Endothelial cell of umbilical vein (primary cell): ENCODE measurements at regions not wholly inside any gene's neighbourhood (a gene's known extent, or its start where the extent isn't known, plus 50 kb on each side); places are given as distances from the start of the nearest gene placed in this dataset.

Experiments
- BruUV-seq: library from RNA; stranded (reverse); fragments of 400-500 nt; replicated peaks from 2 replicates; lab custom pipeline; 2021; lab: Mats Ljungman, UMichigan
- CTCF ChIA-PET: fragments of 300-600, 350-600 bp; sonication (Branson Sonifier 250); formaldehyde crosslinking; loops from one replicate; lab custom pipeline; 2021; ENCODE audit warnings: antibody characterized with exemption, inconsistent platforms; lab: Charles Lee
- POLR2A ChIA-PET: fragments of 300-600, 350-600 bp; sonication (Branson Sonifier 250); formaldehyde crosslinking; loops from one replicate; lab custom pipeline; 2021; ENCODE audit warnings: antibody characterized with exemption, inconsistent platforms; lab: Charles Lee
- DNase-seq: peaks from one replicate; pipeline ENCODE4 v3.0.0-alpha.2; 2011; ENCODE audit warnings: low read depth, low spot score
- FAIRE-seq: peaks from 2 replicates; lab custom pipeline; 2011; peaks lifted over from hg19 to GRCh38; lab: Jason Lieb, UNC
- H2AFZ ChIP-seq: 2 replicates; pipeline ENCODE4 v1.6.0; 2012; ENCODE audit warnings: low read depth, low read length, control low read depth, inconsistent platforms
- H3K27ac ChIP-seq: 2 replicates; pipeline ENCODE4 v1.5.1; 2011; ENCODE audit warnings: low read depth, mild to moderate bottlenecking, control low read depth, low read length, moderate library complexity; ENCODE audit not compliant: insufficient read depth
- H3K27me3 ChIP-seq, 2 experiments: 2 replicates each; pipeline versions ENCODE4 v1.6.0 to v1.6.1; 2011; ENCODE audit warnings: low read length in 2 of 2, mixed read lengths in 1 of 2; ENCODE audit not compliant: control insufficient read depth in 2 of 2, insufficient read depth in 2 of 2
- H3K36me3 ChIP-seq, 2 experiments: 2 replicates in 1 of 2; 3 replicates in 1 of 2; pipeline ENCODE4 v1.5.1; 2011; ENCODE audit warnings: low read length in 2 of 2, mild to moderate bottlenecking in 1 of 2, moderate library complexity in 1 of 2; ENCODE audit not compliant: control insufficient read depth in 2 of 2, insufficient read depth in 2 of 2; ENCODE audit errors: extremely low read depth in 1 of 2
- H3K4me1 ChIP-seq: 3 replicates; pipeline ENCODE4 v1.5.1; 2011; ENCODE audit warnings: mild to moderate bottlenecking, low read length; ENCODE audit not compliant: control insufficient read depth, insufficient read depth; ENCODE audit errors: extremely low read depth
- H3K4me2 ChIP-seq: 2 replicates; pipeline ENCODE4 v1.6.1; 2011; ENCODE audit warnings: low read length, control low read depth, mixed read lengths; ENCODE audit not compliant: insufficient read depth
- H3K4me3 ChIP-seq, 3 experiments: fragments of 200-600 bp in 1 of 3; sonication (generic), shearing (Covaris generic) in 1 of 3; replicated peaks in 1 of 3; 2 replicates each; pipeline ENCODE4 v1.5.1; 2011 to 2016; ENCODE audit warnings: control low read depth in 3 of 3, low read length in 3 of 3, mild to moderate bottlenecking in 2 of 3, inconsistent platforms in 1 of 3, low read depth in 1 of 3, moderate library complexity in 1 of 3; ENCODE audit not compliant: insufficient read depth in 1 of 3
- H3K79me2 ChIP-seq: 2 replicates; pipeline ENCODE4 v1.6.0; 2012; ENCODE audit warnings: low read length, inconsistent platforms; ENCODE audit not compliant: control insufficient read depth, insufficient read depth
- H3K9ac ChIP-seq: replicated peaks from 2 replicates; pipeline ENCODE3; 2011; ENCODE audit warnings: low read length, control low read depth; ENCODE audit not compliant: insufficient read depth; ENCODE audit errors: extremely low read depth
- H3K9me1 ChIP-seq: replicated peaks from 3 replicates; pipeline ENCODE4 v1.6.0; 2011; ENCODE audit warnings: mild to moderate bottlenecking, low read length; ENCODE audit not compliant: control insufficient read depth, insufficient read depth; ENCODE audit errors: extremely low read depth
- H3K9me3 ChIP-seq: replicated peaks from 2 replicates; pipeline ENCODE4 v1.5.1; 2012; ENCODE audit warnings: low read length, inconsistent platforms; ENCODE audit not compliant: control insufficient read depth, insufficient read depth
- H4K20me1 ChIP-seq: replicated peaks from 2 replicates; pipeline ENCODE3; 2011; ENCODE audit warnings: mild to moderate bottlenecking, low read length; ENCODE audit not compliant: control insufficient read depth, insufficient read depth; ENCODE audit errors: extremely low read depth
- EZH2 ChIP-seq: IDR thresholded peaks from 2 replicates; pipeline ENCODE4 v1.6.1; 2012; ENCODE audit warnings: borderline replicate concordance, low read depth, mild to moderate bottlenecking, moderate library complexity, low read length, inconsistent platforms; ENCODE audit not compliant: severe bottlenecking
- FOS ChIP-seq: IDR thresholded peaks from 2 replicates; pipeline ENCODE4 v1.6.1; 2011; ENCODE audit warnings: mild to moderate bottlenecking, low read length, moderate library complexity, borderline replicate concordance; ENCODE audit not compliant: insufficient read depth
- GATA2 ChIP-seq: IDR thresholded peaks from 2 replicates; pipeline ENCODE4 v1.7.0; 2011; ENCODE audit warnings: low read depth, mild to moderate bottlenecking, moderate library complexity, mixed read lengths, low read length; ENCODE audit not compliant: insufficient read length, insufficient read depth
- JUN ChIP-seq: IDR thresholded peaks from 2 replicates; pipeline ENCODE4 v1.6.1; 2011; ENCODE audit warnings: borderline replicate concordance, low read depth; ENCODE audit not compliant: insufficient read length, insufficient read depth
- MAX ChIP-seq: IDR thresholded peaks from 2 replicates; pipeline ENCODE4 v1.6.1; 2011; ENCODE audit not compliant: insufficient read depth, insufficient read length
- MYC ChIP-seq: IDR thresholded peaks from one replicate; pipeline ENCODE4 v1.6.1; 2011; ENCODE audit warnings: mild to moderate bottlenecking, low read depth, low read length
- POLR2A ChIP-seq: IDR thresholded peaks from 2 replicates; pipeline ENCODE4 v1.6.1; 2012; ENCODE audit warnings: low read depth, mild to moderate bottlenecking, control low read depth, low read length
- POLR2AphosphoS5 ChIP-seq: IDR thresholded peaks from 2 replicates; pipeline ENCODE4 v1.6.1; 2012; ENCODE audit warnings: low read depth, mild to moderate bottlenecking, control low read depth, low read length, moderate library complexity; ENCODE audit not compliant: insufficient read depth
- dilution Hi-C: fragments of 300-500 bp; cut with MboI; formaldehyde crosslinking; loops from one replicate; pipeline ENCODE4 v1.15.0; 2019; ENCODE audit warnings: low sequenced_read_pairs; ENCODE audit not compliant: extremely low pct_ligation_motif_present
- intact Hi-C: fragments of 100-400 bp; cut with micrococcal nuclease; formaldehyde crosslinking; loops from one replicate; pipeline ENCODE4 v1.10.0; 2022
- TF ChIP-seq, protein P1 (sequence below), 2 donors: IDR thresholded peaks; 1 replicate in 1 of 2; 2 replicates in 1 of 2; pipeline ENCODE4 v1.5.1; 2011; ENCODE audit warnings: low read length in 2 of 2, mild to moderate bottlenecking in 2 of 2, moderate library complexity in 2 of 2, control low read depth in 1 of 2, inconsistent platforms in 1 of 2, low read depth in 1 of 2; ENCODE audit not compliant: insufficient read depth in 1 of 2; ENCODE audit errors: extremely low read depth in 1 of 2

- Histone ChIP-seq H3K9ac (no peak overlapping the region), H4K20me1 (no peaks in the 10 kb centered on the region), H3K9me1 (no peaks in the 10 kb centered on the region), H3K9me3 (no peaks in the 10 kb centered on the region), H2AFZ (no peak overlapping the region), H3K4me1 (no peaks in the 10 kb centered on the region), H3K79me2 (no peaks in the 10 kb centered on the region), H3K4me2 (no peak overlapping the region), H3K36me3 (no peaks in the 10 kb centered on the region), H3K27me3 (peaks cover 0 to 2% of the 10 kb centered on the region in 2 experiments), H3K4me3 (no peak overlapping the region), H3K27ac (no peak overlapping the region)
- POLR2A ChIA-PET: no interaction called here
- intact Hi-C loops (no loop called here), dilution Hi-C loops (no loop called here)
- BruUV-seq: no TSS peak
- no peak for DNase-seq
- CTCF ChIA-PET: no interaction called here
- no peak for FAIRE-seq
- TF ChIP-seq MYC (no peak), MAX (no peak), JUN (no peak), POLR2A (no peak), POLR2AphosphoS5 (no peak), EZH2 (no peak), FOS (no peak), GATA2 (no peak)
- TF ChIP-seq, protein P1, sequence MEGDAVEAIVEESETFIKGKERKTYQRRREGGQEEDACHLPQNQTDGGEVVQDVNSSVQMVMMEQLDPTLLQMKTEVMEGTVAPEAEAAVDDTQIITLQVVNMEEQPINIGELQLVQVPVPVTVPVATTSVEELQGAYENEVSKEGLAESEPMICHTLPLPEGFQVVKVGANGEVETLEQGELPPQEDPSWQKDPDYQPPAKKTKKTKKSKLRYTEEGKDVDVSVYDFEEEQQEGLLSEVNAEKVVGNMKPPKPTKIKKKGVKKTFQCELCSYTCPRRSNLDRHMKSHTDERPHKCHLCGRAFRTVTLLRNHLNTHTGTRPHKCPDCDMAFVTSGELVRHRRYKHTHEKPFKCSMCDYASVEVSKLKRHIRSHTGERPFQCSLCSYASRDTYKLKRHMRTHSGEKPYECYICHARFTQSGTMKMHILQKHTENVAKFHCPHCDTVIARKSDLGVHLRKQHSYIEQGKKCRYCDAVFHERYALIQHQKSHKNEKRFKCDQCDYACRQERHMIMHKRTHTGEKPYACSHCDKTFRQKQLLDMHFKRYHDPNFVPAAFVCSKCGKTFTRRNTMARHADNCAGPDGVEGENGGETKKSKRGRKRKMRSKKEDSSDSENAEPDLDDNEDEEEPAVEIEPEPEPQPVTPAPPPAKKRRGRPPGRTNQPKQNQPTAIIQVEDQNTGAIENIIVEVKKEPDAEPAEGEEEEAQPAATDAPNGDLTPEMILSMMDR (IDR thresholded peaks at IDR 0.05; ENCODE audit: extremely low read depth in 1 of 2, insufficient read depth in 1 of 2, low read depth in 1 of 2, low read length in 2 of 2): no peak
These were observed 470.2 kb downstream of the KDM4C start for GRCh38 chr9:7227951-7228350.
